DND-41 (cell line): ENCODE measurements at regions not wholly inside any gene's neighbourhood (a gene's known extent, or its start where the extent isn't known, plus 50 kb on each side); places are given as distances from the start of the nearest gene placed in this dataset.

ENCODE experiments used
- ATAC-seq: fragments of 200-7000 bp; cut with Tn5 transposase; 3 replicates; pipeline ENCODE4 v1.9.1; 2021; ENCODE audit warnings: low read depth; ENCODE audit not compliant: insufficient read depth
- DNase-seq: peaks from one replicate; pipeline ENCODE4 v3.0.0-alpha.2; 2020
- H2AFZ ChIP-seq: 2 replicates; pipeline ENCODE4 v1.6.0; 2012; ENCODE audit warnings: low read depth, low read length
- H3K27ac ChIP-seq: 2 replicates; pipeline ENCODE4 v1.5.1; 2012; ENCODE audit warnings: low read length, inconsistent platforms
- H3K27me3 ChIP-seq: fragments of 200-600 bp; sonication (generic); 2 replicates; pipeline ENCODE4 v1.6.0; 2012; ENCODE audit warnings: low read length, mild to moderate bottlenecking, inconsistent platforms; ENCODE audit not compliant: insufficient read depth, poor library complexity
- H3K36me3 ChIP-seq: 2 replicates; pipeline ENCODE4 v1.5.1; 2012; ENCODE audit warnings: low read length, inconsistent platforms; ENCODE audit not compliant: insufficient read depth
- H3K4me1 ChIP-seq: 2 replicates; pipeline ENCODE4 v1.5.1; 2012; ENCODE audit warnings: mild to moderate bottlenecking, low read length; ENCODE audit not compliant: insufficient read depth
- H3K4me2 ChIP-seq: 2 replicates; pipeline ENCODE4 v1.6.0; 2012; ENCODE audit warnings: mild to moderate bottlenecking, moderate library complexity, low read length, inconsistent platforms; ENCODE audit not compliant: insufficient read depth
- H3K4me3 ChIP-seq, 2 experiments: fragments of 200-600 bp in 1 of 2; shearing (Covaris generic) in 1 of 2; 2 replicates each; pipeline ENCODE4 v1.5.1; 2012 to 2016; ENCODE audit warnings: inconsistent platforms in 2 of 2, low read length in 2 of 2, mild to moderate bottlenecking in 2 of 2, low read depth in 1 of 2, moderate library complexity in 1 of 2
- H3K79me2 ChIP-seq: 2 replicates; pipeline ENCODE4 v1.6.0; 2012; ENCODE audit warnings: low read length, inconsistent platforms; ENCODE audit not compliant: insufficient read depth
- H3K9ac ChIP-seq: 2 replicates; pipeline ENCODE4 v1.6.0; 2012; ENCODE audit warnings: low read depth, mild to moderate bottlenecking, inconsistent platforms, low read length, moderate library complexity
- H3K9me3 ChIP-seq: 2 replicates; pipeline ENCODE4 v1.5.1; 2012; ENCODE audit warnings: low read length, moderate library complexity, mild to moderate bottlenecking, inconsistent platforms; ENCODE audit not compliant: insufficient read depth, severe bottlenecking
- H4K20me1 ChIP-seq: 2 replicates; pipeline ENCODE4 v1.6.0; 2012; ENCODE audit warnings: low read length; ENCODE audit not compliant: insufficient read depth
- EZH2 ChIP-seq: IDR thresholded peaks from 3 replicates; pipeline ENCODE4 v1.6.1; 2012; ENCODE audit warnings: borderline replicate concordance, low read depth, mild to moderate bottlenecking, moderate library complexity, low read length, inconsistent platforms; ENCODE audit not compliant: severe bottlenecking
- TF ChIP-seq, protein P1 (sequence below): IDR thresholded peaks from 2 replicates; pipeline ENCODE4 v1.5.1; 2012; ENCODE audit warnings: borderline replicate concordance, low read length, moderate library complexity, mild to moderate bottlenecking; ENCODE audit not compliant: poor library complexity, severe bottlenecking; ENCODE audit errors: extremely low read depth

- Histone ChIP-seq H3K4me2 (no peak overlapping the region), H3K9ac (no peak overlapping the region), H3K9me3 (no peaks in the 10 kb centered on the region), H3K36me3 (no peaks in the 10 kb centered on the region), H3K27ac (no peak overlapping the region), H4K20me1 (no peaks in the 10 kb centered on the region), H2AFZ (no peak overlapping the region), H3K79me2 (no peaks in the 10 kb centered on the region), H3K4me1 (no peaks in the 10 kb centered on the region), H3K4me3 (no peak overlapping the region), H3K27me3 (no peaks in the 10 kb centered on the region)
- DNase-seq (no peak), ATAC-seq (no peak)
- no peak for TF ChIP-seq EZH2
- TF ChIP-seq, protein P1, sequence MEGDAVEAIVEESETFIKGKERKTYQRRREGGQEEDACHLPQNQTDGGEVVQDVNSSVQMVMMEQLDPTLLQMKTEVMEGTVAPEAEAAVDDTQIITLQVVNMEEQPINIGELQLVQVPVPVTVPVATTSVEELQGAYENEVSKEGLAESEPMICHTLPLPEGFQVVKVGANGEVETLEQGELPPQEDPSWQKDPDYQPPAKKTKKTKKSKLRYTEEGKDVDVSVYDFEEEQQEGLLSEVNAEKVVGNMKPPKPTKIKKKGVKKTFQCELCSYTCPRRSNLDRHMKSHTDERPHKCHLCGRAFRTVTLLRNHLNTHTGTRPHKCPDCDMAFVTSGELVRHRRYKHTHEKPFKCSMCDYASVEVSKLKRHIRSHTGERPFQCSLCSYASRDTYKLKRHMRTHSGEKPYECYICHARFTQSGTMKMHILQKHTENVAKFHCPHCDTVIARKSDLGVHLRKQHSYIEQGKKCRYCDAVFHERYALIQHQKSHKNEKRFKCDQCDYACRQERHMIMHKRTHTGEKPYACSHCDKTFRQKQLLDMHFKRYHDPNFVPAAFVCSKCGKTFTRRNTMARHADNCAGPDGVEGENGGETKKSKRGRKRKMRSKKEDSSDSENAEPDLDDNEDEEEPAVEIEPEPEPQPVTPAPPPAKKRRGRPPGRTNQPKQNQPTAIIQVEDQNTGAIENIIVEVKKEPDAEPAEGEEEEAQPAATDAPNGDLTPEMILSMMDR = no peak
These were observed 471.3 kb downstream of the ZEB2 start for GRCh38 chr2:144048631-144049060.

DNA sequence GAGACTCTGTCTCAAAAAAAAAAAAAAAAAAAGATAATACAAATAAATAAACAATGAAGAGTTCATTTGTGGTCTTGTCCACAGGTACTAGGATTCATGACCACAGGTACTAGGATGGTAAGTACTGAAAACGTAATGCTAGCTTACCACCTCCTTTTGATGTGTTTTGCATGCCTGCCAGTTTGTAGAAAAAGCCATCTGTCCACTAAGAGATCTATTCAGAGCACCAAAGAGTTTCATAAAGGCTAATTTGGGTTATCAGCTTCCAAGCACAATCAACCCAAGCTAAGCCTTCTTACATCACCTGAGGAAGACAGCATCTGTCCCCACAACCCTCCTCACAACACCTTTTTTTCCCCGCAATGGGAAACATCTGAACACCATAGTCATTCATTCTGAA, 477.2 kb downstream of the ZEB2 start:
- no peaks in the 10 kb centered on the region for H4K20me1 ChIP-seq
- no peaks in the 10 kb centered on the region for H3K27me3 ChIP-seq
- DNase-seq (no peak), ATAC-seq (no peak)
- H3K9me3 ChIP-seq = no peaks in the 10 kb centered on the region
- TF ChIP-seq EZH2 = no peak
- H3K27ac ChIP-seq = no peak overlapping the region
- H3K4me2 ChIP-seq = no peak overlapping the region
- H3K9ac ChIP-seq = no peak overlapping the region
- no peaks in the 10 kb centered on the region for H3K36me3 ChIP-seq
- no peaks in the 10 kb centered on the region for H3K4me1 ChIP-seq
- no peak overlapping the region for H2AFZ ChIP-seq
- H3K79me2 ChIP-seq = no peaks in the 10 kb centered on the region
- H3K4me3 ChIP-seq = no peak overlapping the region

- Histone ChIP-seq H2AFZ (no peak overlapping the region), H3K4me1 (no peaks in the 10 kb centered on the region), H3K79me2 (no peaks in the 10 kb centered on the region), H3K36me3 (no peaks in the 10 kb centered on the region), H3K9me3 (no peaks in the 10 kb centered on the region), H3K27me3 (no peaks in the 10 kb centered on the region), H3K9ac (no peak overlapping the region), H4K20me1 (no peaks in the 10 kb centered on the region), H3K4me3 (no peak overlapping the region), H3K27ac (no peak overlapping the region), H3K4me2 (no peak overlapping the region)
- no peak for DNase-seq
- ATAC-seq = no peak
- TF ChIP-seq, protein P1 = no peak
- TF ChIP-seq EZH2 = no peak
These were observed 478.3 kb downstream of the ZEB2 start for GRCh38 chr2:144041612-144042011.

GRCh38 chr2:144040834-144041233, 479.1 kb downstream of the ZEB2 start:
- no peak overlapping the region for H3K4me3 ChIP-seq
- no peaks in the 10 kb centered on the region for H4K20me1 ChIP-seq
- no peaks in the 10 kb centered on the region for H3K79me2 ChIP-seq
- H3K27ac ChIP-seq = no peak overlapping the region
- H3K4me1 ChIP-seq = no peaks in the 10 kb centered on the region
- no peak overlapping the region for H3K4me2 ChIP-seq
- H3K9me3 ChIP-seq = no peaks in the 10 kb centered on the region
- ATAC-seq (no peak), DNase-seq (no peak)
- H3K27me3 ChIP-seq = no peaks in the 10 kb centered on the region
- H3K36me3 ChIP-seq = no peaks in the 10 kb centered on the region
- TF ChIP-seq, protein P1 = no peak
- no peak for TF ChIP-seq EZH2
- H2AFZ ChIP-seq = no peak overlapping the region
- no peak overlapping the region for H3K9ac ChIP-seq
